ENCODE measurements at regions not wholly inside any gene's neighbourhood (a gene's known extent, or its start where the extent isn't known, plus 50 kb on each side); places are given as distances from the start of the nearest gene placed in this dataset.
"Not testable (repeated sequence)": the region's sequence is repeated elsewhere in the genome, so short reads cannot be mapped to it uniquely, and the experiment has no call there.

DNA sequence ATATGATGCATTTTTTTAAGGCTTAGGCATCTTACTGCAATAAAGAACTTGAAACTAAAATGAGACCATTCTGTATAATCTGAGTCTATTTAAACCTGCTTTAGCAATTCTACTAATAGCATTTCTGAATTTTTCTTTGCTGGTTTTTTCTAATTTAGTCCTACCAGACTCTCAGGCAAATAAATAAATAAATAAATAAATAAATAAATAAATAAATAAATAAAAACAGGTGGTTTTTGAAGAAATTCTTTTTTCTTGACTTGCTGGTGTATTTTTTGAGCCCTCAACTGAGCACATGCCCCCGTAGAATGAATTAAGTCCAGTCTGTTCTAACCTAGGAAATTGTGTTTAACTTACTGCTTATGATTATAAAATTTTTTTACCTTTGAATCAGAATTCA lies 134.7 kb upstream of the FOXP2 start:
- FAIRE-seq = no peak

DNA sequence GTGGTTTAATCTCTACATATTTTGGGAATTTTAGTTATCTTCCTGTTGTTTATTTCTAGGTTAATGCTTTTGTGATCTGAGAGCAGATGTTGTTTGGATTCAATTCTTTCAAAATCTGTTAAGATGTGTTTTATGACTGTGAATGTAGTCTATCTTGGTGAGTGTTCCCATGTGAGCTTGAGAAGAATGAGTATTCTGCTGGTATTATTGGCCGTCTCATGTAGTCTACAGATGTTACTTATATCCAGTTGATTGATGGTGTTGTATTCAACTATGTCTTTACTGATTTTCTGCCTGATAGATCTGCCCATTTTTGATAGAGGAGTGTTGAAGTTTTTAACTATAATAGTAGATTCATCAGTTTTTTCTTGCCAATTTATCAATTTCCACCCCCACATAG lies 141.4 kb upstream of the FOXP2 start:
- no peak for FAIRE-seq

GRCh38 chr7:114269714-114270113 lies 144.9 kb upstream of the FOXP2 start:
- FAIRE-seq = no peak

DNA sequence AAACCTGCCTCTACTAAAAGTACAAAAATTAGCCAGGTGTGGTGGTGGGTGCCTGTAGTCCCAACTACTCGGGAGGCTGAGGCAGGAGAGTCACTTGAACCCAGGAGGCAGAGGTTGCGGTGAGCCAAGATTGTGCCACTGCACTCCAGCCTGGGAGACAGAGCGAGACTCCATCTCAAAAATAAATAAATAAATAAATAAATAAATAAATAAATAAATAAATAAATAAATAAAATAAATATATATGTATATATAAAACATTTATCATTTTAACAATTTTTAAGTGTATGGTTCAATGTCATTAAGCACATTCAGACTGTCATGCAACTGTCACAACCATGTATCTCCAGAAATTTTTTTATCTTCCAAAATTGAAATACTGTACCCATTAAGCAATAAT lies 147.1 kb upstream of the FOXP2 start:
- not testable (repeated sequence) for FAIRE-seq

GRCh38 chr7:114264023-114264422 lies 150.6 kb upstream of the FOXP2 start:
- FAIRE-seq = no peak

DNA sequence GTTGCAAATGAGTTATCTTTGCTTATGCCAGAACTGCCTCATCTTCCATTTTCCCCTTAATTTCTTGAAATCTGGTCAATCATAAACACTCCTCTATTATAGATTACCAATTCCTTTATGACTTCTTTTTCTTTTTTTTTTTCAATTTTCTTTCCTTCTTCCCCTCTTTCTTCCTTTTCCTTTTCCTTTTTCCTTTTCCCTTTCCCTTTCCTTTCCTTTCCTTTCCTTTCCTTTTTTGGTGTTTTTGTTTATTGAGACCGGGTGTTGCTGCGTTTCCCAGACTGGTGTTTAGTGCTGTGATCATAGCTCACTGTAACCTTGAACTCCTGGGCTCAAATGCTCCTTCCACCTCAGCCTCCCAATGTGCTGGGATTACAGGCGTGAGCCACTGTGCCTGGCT lies 151.4 kb upstream of the FOXP2 start:
- FAIRE-seq = no peak

GRCh38 chr7:114255404-114255841 lies 159.2 kb upstream of the FOXP2 start:
- FAIRE-seq = no peak

DNA sequence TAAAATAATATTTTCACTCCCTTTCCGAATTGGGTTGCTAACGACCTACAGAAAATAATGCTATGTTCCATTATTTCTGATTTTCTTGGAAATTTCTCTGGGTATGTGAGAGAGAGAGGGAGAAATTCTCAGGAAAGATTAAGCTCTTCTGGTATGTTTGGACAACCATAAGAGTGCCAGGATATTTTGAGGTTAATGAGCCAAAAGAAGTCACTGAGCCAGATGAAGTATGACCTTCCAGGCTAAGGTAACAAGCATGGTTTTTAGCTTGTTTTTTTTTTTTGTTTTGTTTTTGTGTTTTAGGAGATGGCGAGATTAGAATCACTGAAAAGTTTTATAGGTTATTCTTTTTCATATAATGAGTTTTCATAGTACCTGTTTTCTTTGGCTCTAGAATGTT lies 171.0 kb upstream of the FOXP2 start:
- FAIRE-seq = no peak

- FAIRE-seq = no peak
Observed at GRCh38 chr7:114242992-114243507, 171.6 kb upstream of the FOXP2 start.

DNA sequence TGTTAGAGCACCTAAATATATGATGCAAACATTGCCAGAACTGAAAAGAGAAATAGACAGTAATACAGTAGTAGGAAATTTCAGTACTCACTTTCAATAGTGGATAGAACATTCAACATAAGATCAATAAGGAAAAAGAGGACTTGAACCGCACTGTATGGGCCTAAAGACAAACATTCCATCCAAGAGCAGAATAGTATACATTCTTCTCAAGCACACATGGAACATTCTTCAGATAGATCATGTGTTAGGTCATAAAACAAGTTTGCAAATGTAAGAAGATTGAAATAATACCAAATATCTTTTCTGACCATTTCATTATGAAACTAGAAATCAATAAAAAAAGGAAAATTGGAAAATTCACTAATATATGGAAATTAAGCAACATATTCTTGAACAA lies 185.4 kb upstream of the FOXP2 start:
- no peak for FAIRE-seq

GRCh38 chr7:114225784-114226183 lies 188.8 kb upstream of the FOXP2 start:
- FAIRE-seq = no peak

DNA sequence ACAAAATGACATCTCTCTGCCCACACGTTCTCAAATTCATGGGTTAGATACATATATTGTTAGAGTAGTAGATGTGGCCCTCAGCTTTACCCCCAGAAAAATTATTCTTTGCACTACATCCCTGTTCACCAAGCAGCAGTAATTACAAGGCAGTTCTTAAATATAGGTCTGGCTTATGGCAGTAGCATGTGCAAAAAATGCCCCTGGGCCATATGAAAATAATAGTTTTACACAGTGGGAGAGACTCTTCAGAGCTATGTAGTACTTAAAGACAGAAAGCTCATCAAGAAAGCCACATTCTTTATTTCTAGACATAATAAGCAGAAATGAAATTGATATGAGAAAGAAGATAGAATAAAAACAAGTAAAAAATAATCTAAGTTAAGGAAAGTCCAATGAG lies 196.3 kb upstream of the FOXP2 start:
- FAIRE-seq = no peak

GRCh38 chr7:114217026-114217806 lies 197.4 kb upstream of the FOXP2 start:
- peak; percentile 70 for FAIRE-seq

DNA sequence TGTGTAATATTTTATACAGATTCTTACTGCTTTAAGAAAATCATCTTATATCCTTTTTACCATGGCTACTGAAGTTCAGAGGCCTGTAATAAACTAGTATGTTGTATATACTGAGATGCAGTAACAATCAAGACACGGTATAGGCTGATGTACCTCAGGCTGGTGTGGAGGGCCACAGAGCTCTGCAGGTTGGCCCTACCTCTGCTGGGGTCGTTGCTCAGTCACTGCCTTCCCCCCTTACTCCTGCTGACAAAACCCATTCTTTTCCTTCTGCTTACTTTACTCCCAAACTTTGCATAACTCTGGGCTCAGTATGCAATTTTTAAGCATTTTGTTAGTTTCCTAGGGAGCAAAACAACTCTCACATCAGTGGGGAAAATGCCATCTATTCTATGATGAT lies 200.1 kb upstream of the FOXP2 start:
- FAIRE-seq = no peak

DNA sequence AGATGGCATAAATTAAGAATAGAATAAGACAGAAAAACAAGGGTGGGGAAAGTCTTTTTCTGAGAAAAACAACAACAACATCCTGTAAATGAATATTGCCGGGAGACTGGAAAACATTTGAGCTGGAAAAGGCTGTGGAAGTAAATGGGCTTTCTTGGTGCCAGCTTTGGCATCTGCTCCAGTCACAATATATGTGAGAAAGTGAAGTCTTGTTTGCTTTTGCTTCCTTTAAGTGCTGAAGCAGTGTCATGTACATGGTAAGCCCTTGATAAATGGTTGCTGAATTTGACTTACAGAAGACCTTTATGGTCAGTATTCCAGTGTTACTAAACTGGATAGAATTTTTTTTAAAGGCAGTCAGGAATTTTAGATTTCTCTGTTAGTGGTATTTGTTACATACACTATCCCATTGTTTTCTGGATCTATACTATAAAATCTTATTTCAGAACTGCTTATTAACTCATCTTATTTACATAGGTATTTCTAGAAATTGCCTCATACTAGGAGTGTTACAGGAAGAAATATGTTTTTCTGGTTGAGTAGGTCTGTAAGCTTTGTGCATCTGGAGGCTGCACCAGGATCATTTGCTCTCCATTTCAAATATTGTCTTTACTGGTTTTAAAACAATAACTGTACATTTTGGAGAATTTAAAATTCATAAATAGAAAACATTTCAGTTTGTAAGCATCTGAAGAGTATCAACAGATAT lies 201.7 kb upstream of the FOXP2 start:
- no peak for FAIRE-seq

GRCh38 chr7:114209968-114210367 lies 204.6 kb upstream of the FOXP2 start:
- FAIRE-seq = no peak

- FAIRE-seq = no peak
Observed at GRCh38 chr7:114206688-114207087, 207.9 kb upstream of the FOXP2 start.

- FAIRE-seq = no peak
Observed at GRCh38 chr7:114196517-114196916, 218.1 kb upstream of the FOXP2 start.

- FAIRE-seq = no peak
Observed at GRCh38 chr7:114190387-114190786, 224.2 kb upstream of the FOXP2 start.

DNA sequence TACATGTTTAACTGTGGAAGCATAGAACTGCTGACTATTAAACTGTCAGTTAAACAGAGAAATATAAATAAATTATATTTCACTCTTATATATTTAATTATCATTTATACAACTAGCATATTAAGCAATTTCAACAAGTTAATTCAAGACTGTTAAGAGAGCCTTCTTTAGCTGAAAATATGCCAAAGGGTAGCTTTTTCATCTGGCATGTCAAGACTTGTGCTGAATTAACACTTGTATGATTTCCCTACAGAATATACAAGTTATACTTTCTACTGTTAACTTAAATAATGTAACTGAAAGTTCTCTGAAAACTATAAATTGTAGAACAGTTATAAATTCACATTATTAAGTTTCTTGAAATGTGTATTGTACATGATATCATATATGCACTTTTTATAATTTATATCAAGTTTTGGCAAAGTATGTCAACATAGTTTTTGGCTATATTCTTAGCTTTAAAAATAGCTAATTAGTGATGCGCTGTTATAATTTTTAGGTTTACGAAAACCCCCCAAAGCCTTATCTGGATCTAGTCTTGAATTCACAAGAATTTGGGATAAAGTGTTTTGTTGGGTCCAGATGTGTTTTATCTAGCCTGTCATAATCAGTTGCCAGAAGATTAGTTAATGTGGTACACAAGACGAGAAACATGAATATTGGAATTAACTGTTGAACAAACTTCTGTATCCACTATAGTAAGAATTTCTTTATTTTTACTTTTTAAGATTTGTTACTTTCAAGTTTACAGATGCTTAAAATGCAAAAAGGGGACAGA lies 231.1 kb upstream of the FOXP2 start:
- FAIRE-seq = no peak

- no peak for FAIRE-seq
Observed at GRCh38 chr7:114182837-114183236, 231.8 kb upstream of the FOXP2 start.

- no peak for FAIRE-seq
Observed at GRCh38 chr7:114181280-114181679, 233.3 kb upstream of the FOXP2 start.

- no peak for FAIRE-seq
Observed at GRCh38 chr7:114180556-114181266, 233.9 kb upstream of the FOXP2 start.
